ENCODE measurements at regions not wholly inside any gene's neighbourhood (a gene's known extent, or its start where the extent isn't known, plus 50 kb on each side); places are given as distances from the start of the nearest gene placed in this dataset.
"Not testable (repeated sequence)": the region's sequence is repeated elsewhere in the genome, so short reads cannot be mapped to it uniquely, and the experiment has no call there.

GRCh38 chr4:4663028-4663427, 121.2 kb upstream of the STX18 start:
- DNase-seq: no peak

GRCh38 chr4:4662230-4662629, 120.4 kb upstream of the STX18 start:
- no peak for DNase-seq

- no peak for DNase-seq
Observed at GRCh38 chr4:4659871-4660651, 118.2 kb upstream of the STX18 start.

- no peak for DNase-seq
Observed at GRCh38 chr4:4658052-4658451, 116.2 kb upstream of the STX18 start.

- no peak for DNase-seq
Observed at GRCh38 chr4:4656977-4657376, 115.1 kb upstream of the STX18 start.

GRCh38 chr4:4655901-4656300, 114.1 kb upstream of the STX18 start:
- no peak for DNase-seq

- DNase-seq: no peak
Observed at GRCh38 chr4:4655011-4655410, 113.2 kb upstream of the STX18 start.

GRCh38 chr4:4651811-4652755, 110.2 kb upstream of the STX18 start:
- DNase-seq: no peak

- DNase-seq: no peak
Observed at GRCh38 chr4:4647041-4647440, 105.2 kb upstream of the STX18 start.

GRCh38 chr4:4645743-4646142, 103.9 kb upstream of the STX18 start:
- DNase-seq: no peak

- not testable (repeated sequence) for DNase-seq
Observed at GRCh38 chr4:4644277-4644676, 102.4 kb upstream of the STX18 start.

- not testable (repeated sequence) for DNase-seq
Observed at GRCh38 chr4:4643743-4644142, 101.9 kb upstream of the STX18 start.

- DNase-seq: no peak
Observed at GRCh38 chr4:4643306-4643705, 101.5 kb upstream of the STX18 start.

GRCh38 chr4:4642496-4643000, 100.7 kb upstream of the STX18 start:
- DNase-seq: no peak

- DNase-seq: no peak
Observed at GRCh38 chr4:4641661-4642495, 100.0 kb upstream of the STX18 start.

GRCh38 chr4:4641254-4641653, 99.4 kb upstream of the STX18 start:
- DNase-seq: no peak

- no peak for DNase-seq
Observed at GRCh38 chr4:4640692-4641091, 98.8 kb upstream of the STX18 start.

- DNase-seq: no peak
Observed at GRCh38 chr4:4639370-4639769, 97.5 kb upstream of the STX18 start.

- no peak for DNase-seq
Observed at GRCh38 chr4:4637710-4638109, 95.9 kb upstream of the STX18 start.

GRCh38 chr4:4633431-4633830, 91.6 kb upstream of the STX18 start:
- DNase-seq: no peak

GRCh38 chr4:4631150-4631549, 89.3 kb upstream of the STX18 start:
- DNase-seq: no peak

GRCh38 chr4:4627906-4628305, 86.1 kb upstream of the STX18 start:
- no peak for DNase-seq

- no peak for DNase-seq
Observed at GRCh38 chr4:4627111-4627510, 85.3 kb upstream of the STX18 start.

Measured in DMS 273 treated with DMSO at 0.1 percent for 48 hours (cell line).